GM12878 (cell line): ENCODE measurements at regions not wholly inside any gene's neighbourhood (a gene's known extent, or its start where the extent isn't known, plus 50 kb on each side); places are given as distances from the start of the nearest gene placed in this dataset.

Experiments used
- ATAC-seq: fragments of 200-7000 bp; cut with Tn5 transposase; 3 replicates; pipeline ENCODE4 v1.9.1; 2020; ENCODE audit warnings: mild to moderate bottlenecking, moderate library complexity
- BruUV-seq: library from RNA; stranded (reverse); fragments of 400-500 nt; replicated peaks from 2 replicates; lab custom pipeline; 2021; lab: Mats Ljungman, UMichigan
- CTCF ChIA-PET: fragments of 300-600 bp; sonication (Branson Sonifier 250); formaldehyde crosslinking; extraction: SDS; loops from one replicate; lab custom pipeline; 2021; ENCODE audit warnings: inconsistent platforms; lab: Yijun Ruan, JAX
- POLR2A ChIA-PET: fragments of 350-600 bp; formaldehyde crosslinking; extraction: SDS; loops from one replicate; lab custom pipeline; 2021; ENCODE audit warnings: inconsistent platforms; lab: Charles Lee
- RAD21 ChIA-PET: fragments of 300-600 bp; sonication (Branson Sonifier 250); formaldehyde crosslinking; loops from one replicate; lab custom pipeline; 2023; ENCODE audit warnings: antibody characterized with exemption; ENCODE audit not compliant: unreplicated experiment; lab: Charles Lee
- SMC1A ChIA-PET: fragments of 300-600 bp; sonication (Branson Sonifier 250); formaldehyde crosslinking; loops from one replicate; lab custom pipeline; 2023; ENCODE audit not compliant: unreplicated experiment, uncharacterized antibody; lab: Charles Lee
- DNase-seq: peaks from one replicate; pipeline ENCODE4 v3.0.0-alpha.2; 2011; ENCODE audit warnings: low read depth, low spot score
- FAIRE-seq: peaks from 3 replicates; lab custom pipeline; 2011; peaks lifted over from hg19 to GRCh38; lab: Jason Lieb, UNC
- H2AFZ ChIP-seq: 2 replicates; pipeline ENCODE4 v1.6.0; 2011; ENCODE audit warnings: low read depth, low read length, control low read depth; ENCODE audit not compliant: control insufficient read depth
- H3K27ac ChIP-seq: 2 replicates; pipeline ENCODE4 v1.5.1; 2011; ENCODE audit warnings: control low read depth; ENCODE audit not compliant: control insufficient read depth, insufficient read depth
- H3K27me3 ChIP-seq, 2 experiments: replicated peaks in 1 of 2; 2 replicates each; pipeline versions ENCODE4 v1.6.0 to v1.6.1; 2011; ENCODE audit warnings: low read length in 1 of 2; ENCODE audit not compliant: control insufficient read depth in 2 of 2, insufficient read depth in 2 of 2
- H3K36me3 ChIP-seq, 2 experiments: 2 replicates each; pipeline ENCODE4 v1.5.1; 2011; ENCODE audit warnings: low read length in 1 of 2; ENCODE audit not compliant: control insufficient read depth in 2 of 2, insufficient read depth in 2 of 2
- H3K4me1 ChIP-seq: 2 replicates; pipeline ENCODE4 v1.6.1; 2011; ENCODE audit warnings: mild to moderate bottlenecking, low read length, moderate library complexity, mixed read lengths; ENCODE audit not compliant: control insufficient read depth, insufficient read depth
- H3K4me2 ChIP-seq: 2 replicates; pipeline ENCODE4 v1.6.0; 2011; ENCODE audit warnings: control low read depth; ENCODE audit not compliant: control insufficient read depth, insufficient read depth
- H3K4me3 ChIP-seq: fragments of 200-600 bp; sonication (generic); 2 replicates; pipeline ENCODE4 v1.5.1; 2016
- H3K79me2 ChIP-seq: 2 replicates; pipeline ENCODE4 v1.6.0; 2011; ENCODE audit warnings: low read length; ENCODE audit not compliant: control insufficient read depth, insufficient read depth
- H3K9ac ChIP-seq: 2 replicates; pipeline ENCODE4 v1.8.0; 2011; ENCODE audit warnings: low read length, control low read depth, mixed read lengths; ENCODE audit not compliant: control insufficient read depth, insufficient read depth
- H3K9me3 ChIP-seq: replicated peaks from 3 replicates; pipeline ENCODE4 v1.5.1; 2011; ENCODE audit warnings: mild to moderate bottlenecking, low read length; ENCODE audit not compliant: control insufficient read depth, insufficient read depth
- H4K20me1 ChIP-seq: 2 replicates; pipeline ENCODE4 v1.6.0; 2011; ENCODE audit not compliant: control insufficient read depth, insufficient read depth
- GATAD2B ChIP-seq: fragments of 450-650 bp; conservative IDR thresholded peaks from 2 replicates; pipeline ENCODE4 v1.6.1; 2017; ENCODE audit warnings: low read depth, mild to moderate bottlenecking, moderate library complexity
- MTA3 ChIP-seq: IDR thresholded peaks from 2 replicates; pipeline ENCODE4 v1.6.1; 2012; ENCODE audit warnings: low read length, inconsistent platforms, borderline replicate concordance
- POLR2AphosphoS2 ChIP-seq: IDR thresholded peaks from 2 replicates; pipeline ENCODE4 v1.6.1; 2011; ENCODE audit warnings: low read depth, mild to moderate bottlenecking, low read length, improper control_type of control experiment, moderate library complexity
- WGBS: methylation state at CpG from one replicate; pipeline ENCODE4 v1.1.6; 2016; ENCODE audit warnings: low lambda C conversion rate; ENCODE audit not compliant: insufficient replicate concordance, insufficient coverage; ENCODE audit errors: missing lambda C conversion rate; 5-methylcytosine and 5-hydroxymethylcytosine counted together
- in situ Hi-C: fragments of 300-500 bp; cut with MboI; formaldehyde crosslinking; loops from 9 replicates; pipeline ENCODE4 v1.14.3; 2018; ENCODE audit warnings: mixed read lengths
- intact Hi-C: fragments of 100-400 bp; cut with micrococcal nuclease; formaldehyde crosslinking; loops from one replicate; pipeline ENCODE4 v1.14.2; 2022; ENCODE audit not compliant: unreplicated experiment
- TF ChIP-seq, protein P1 (sequence below): fragments of 450-650 bp; formaldehyde crosslinking; IDR thresholded peaks from 2 replicates; pipeline ENCODE4 v1.4.0; 2020; ENCODE audit warnings: mild to moderate bottlenecking, moderate library complexity

GRCh38 chr2:105961599-105962146, 217.0 kb downstream of the NCK2 start:
- ATAC-seq = no peak
- Histone ChIP-seq H2AFZ (no peak overlapping the region), H3K9ac (no peak overlapping the region), H3K9me3 (no peaks in the 10 kb centered on the region)
- TF ChIP-seq GATAD2B (no peak), POLR2AphosphoS2 (no peak), MTA3 (no peak)
- TF ChIP-seq, protein P1, sequence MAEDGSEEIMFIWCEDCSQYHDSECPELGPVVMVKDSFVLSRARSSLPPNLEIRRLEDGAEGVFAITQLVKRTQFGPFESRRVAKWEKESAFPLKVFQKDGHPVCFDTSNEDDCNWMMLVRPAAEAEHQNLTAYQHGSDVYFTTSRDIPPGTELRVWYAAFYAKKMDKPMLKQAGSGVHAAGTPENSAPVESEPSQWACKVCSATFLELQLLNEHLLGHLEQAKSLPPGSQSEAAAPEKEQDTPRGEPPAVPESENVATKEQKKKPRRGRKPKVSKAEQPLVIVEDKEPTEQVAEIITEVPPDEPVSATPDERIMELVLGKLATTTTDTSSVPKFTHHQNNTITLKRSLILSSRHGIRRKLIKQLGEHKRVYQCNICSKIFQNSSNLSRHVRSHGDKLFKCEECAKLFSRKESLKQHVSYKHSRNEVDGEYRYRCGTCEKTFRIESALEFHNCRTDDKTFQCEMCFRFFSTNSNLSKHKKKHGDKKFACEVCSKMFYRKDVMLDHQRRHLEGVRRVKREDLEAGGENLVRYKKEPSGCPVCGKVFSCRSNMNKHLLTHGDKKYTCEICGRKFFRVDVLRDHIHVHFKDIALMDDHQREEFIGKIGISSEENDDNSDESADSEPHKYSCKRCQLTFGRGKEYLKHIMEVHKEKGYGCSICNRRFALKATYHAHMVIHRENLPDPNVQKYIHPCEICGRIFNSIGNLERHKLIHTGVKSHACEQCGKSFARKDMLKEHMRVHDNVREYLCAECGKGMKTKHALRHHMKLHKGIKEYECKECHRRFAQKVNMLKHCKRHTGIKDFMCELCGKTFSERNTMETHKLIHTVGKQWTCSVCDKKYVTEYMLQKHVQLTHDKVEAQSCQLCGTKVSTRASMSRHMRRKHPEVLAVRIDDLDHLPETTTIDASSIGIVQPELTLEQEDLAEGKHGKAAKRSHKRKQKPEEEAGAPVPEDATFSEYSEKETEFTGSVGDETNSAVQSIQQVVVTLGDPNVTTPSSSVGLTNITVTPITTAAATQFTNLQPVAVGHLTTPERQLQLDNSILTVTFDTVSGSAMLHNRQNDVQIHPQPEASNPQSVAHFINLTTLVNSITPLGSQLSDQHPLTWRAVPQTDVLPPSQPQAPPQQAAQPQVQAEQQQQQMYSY (CRISPR knock-in tag) = no peak
- TF ChIP-seq, all 136 proteins: peak for 0
- ChIA-PET RAD21 (no interaction called here), SMC1A (no interaction called here), CTCF (no interaction called here), POLR2A (no interaction called here)
- Histone ChIP-seq H3K4me2 (no peak overlapping the region), H3K4me1 (no peaks in the 10 kb centered on the region), H3K27ac (no peak overlapping the region), H4K20me1 (no peaks in the 10 kb centered on the region), H3K4me3 (no peak overlapping the region), H3K79me2 (no peaks in the 10 kb centered on the region), H3K27me3 (no peaks in the 10 kb centered on the region), H3K36me3 (no peaks in the 10 kb centered on the region)
- DNase-seq (no peak), FAIRE-seq (no peak)
- WGBS = 41% methylated on average over 6 of the region's 6 CpGs
- intact Hi-C loops = no loop called here
- in situ Hi-C loops = no loop called here
- BruUV-seq = no TSS peak
